ENCODE measurements at regions not wholly inside any gene's neighbourhood (a gene's known extent, or its start where the extent isn't known, plus 50 kb on each side); places are given as distances from the start of the nearest gene placed in this dataset.

DNA sequence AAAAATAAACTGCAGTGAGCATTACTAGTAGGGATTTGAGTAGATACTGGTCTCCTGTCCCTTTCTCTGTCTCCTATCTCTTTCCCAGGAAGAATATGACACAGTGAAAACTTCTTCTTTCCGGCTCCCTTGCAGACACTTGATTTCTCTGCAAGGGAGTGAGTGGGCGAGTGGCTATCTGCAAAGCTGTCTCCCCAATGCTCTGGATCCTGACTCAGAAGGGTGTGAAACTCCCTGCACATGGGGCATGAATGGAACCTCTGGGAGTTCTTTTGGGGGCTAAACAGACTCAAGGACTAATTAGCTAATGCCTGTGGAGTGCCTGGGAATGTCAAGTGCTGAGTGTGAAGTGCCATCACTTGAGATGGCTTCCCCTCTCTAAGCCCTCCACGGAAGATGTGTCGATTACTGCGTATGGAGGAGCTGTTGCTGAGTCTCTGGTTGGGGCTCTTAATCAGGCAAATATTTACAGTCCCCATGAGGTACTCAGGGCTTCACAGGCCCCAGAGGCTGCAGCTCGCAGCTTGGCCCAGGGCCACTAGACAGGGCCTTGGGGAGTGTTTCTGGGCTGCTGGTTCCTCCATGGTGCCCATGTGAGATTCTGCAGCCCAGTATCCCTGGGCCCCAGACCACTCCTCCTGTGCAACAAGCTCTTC lies 139.8 kb downstream of the RPS24 start:
- TF ChIP-seq, protein P1, sequence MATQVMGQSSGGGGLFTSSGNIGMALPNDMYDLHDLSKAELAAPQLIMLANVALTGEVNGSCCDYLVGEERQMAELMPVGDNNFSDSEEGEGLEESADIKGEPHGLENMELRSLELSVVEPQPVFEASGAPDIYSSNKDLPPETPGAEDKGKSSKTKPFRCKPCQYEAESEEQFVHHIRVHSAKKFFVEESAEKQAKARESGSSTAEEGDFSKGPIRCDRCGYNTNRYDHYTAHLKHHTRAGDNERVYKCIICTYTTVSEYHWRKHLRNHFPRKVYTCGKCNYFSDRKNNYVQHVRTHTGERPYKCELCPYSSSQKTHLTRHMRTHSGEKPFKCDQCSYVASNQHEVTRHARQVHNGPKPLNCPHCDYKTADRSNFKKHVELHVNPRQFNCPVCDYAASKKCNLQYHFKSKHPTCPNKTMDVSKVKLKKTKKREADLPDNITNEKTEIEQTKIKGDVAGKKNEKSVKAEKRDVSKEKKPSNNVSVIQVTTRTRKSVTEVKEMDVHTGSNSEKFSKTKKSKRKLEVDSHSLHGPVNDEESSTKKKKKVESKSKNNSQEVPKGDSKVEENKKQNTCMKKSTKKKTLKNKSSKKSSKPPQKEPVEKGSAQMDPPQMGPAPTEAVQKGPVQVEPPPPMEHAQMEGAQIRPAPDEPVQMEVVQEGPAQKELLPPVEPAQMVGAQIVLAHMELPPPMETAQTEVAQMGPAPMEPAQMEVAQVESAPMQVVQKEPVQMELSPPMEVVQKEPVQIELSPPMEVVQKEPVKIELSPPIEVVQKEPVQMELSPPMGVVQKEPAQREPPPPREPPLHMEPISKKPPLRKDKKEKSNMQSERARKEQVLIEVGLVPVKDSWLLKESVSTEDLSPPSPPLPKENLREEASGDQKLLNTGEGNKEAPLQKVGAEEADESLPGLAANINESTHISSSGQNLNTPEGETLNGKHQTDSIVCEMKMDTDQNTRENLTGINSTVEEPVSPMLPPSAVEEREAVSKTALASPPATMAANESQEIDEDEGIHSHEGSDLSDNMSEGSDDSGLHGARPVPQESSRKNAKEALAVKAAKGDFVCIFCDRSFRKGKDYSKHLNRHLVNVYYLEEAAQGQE (IDR thresholded peaks at IDR 0.05; ENCODE audit: low read depth) = no peak
- TF ChIP-seq RAD21 (IDR thresholded peaks at IDR 0.05; ENCODE audit: low read depth) (no peak), CREB1 (IDR thresholded peaks at IDR 0.05; ENCODE audit: low read depth) (no peak), NFIC (IDR thresholded peaks at IDR 0.05) (no peak), FOXM1 (IDR thresholded peaks at IDR 0.05; ENCODE audit: borderline replicate concordance, low read depth) (no peak), CEBPB (IDR thresholded peaks at IDR 0.05) (no peak), TEAD4 (IDR thresholded peaks at IDR 0.05) (no peak), EGR1 (IDR thresholded peaks at IDR 0.05) (no peak), EP300 (IDR thresholded peaks at IDR 0.05; ENCODE audit: borderline replicate concordance) (no peak), TCF12 (IDR thresholded peaks at IDR 0.05; ENCODE audit: low read depth) (no peak)
- TF ChIP-seq, protein P2, sequence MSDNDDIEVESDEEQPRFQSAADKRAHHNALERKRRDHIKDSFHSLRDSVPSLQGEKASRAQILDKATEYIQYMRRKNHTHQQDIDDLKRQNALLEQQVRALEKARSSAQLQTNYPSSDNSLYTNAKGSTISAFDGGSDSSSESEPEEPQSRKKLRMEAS (IDR thresholded peaks at IDR 0.05) = no peak

DNA sequence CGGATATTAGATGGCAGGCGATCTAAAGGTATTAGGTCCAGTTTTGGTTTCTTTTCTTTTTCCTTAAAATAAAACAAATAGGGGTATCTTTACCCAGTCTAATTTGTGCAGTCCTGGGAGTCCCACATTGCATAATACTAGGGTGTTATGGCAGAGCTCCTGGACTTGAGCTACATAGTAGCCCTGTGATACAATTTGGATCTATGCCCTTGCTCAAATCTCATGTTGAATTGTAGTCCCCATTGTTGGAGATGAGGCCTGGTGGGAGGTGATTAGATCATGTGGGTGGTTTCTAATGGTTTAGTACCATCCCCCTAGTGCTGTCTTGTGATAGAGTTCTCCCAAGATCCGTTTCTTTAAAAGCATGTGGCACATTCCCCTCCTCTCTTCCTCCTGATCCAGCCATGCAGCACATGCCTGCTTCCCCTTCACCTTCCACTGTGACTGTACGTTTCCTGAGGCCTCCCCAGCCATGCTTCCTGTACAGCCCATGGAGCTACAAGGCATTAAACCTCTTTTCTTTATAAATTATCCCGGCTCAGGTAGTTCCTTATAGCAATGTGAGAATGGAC lies 141.9 kb downstream of the RPS24 start:
- TF ChIP-seq NFIC (IDR thresholded peaks at IDR 0.05) (no peak), ZBTB7A (IDR thresholded peaks at IDR 0.05; ENCODE audit: low read depth) (no peak), TAF1 (IDR thresholded peaks at IDR 0.05; ENCODE audit: low read depth) (no peak), EGR1 (IDR thresholded peaks at IDR 0.05) (no peak), FOXM1 (IDR thresholded peaks at IDR 0.05; ENCODE audit: borderline replicate concordance, low read depth) (no peak), EP300 (IDR thresholded peaks at IDR 0.05; ENCODE audit: borderline replicate concordance) (no peak), TEAD4 (IDR thresholded peaks at IDR 0.05) (no peak), RAD21 (IDR thresholded peaks at IDR 0.05; ENCODE audit: low read depth) (no peak), CREB1 (IDR thresholded peaks at IDR 0.05; ENCODE audit: low read depth) (no peak)
- TF ChIP-seq, protein P2 (IDR thresholded peaks at IDR 0.05) = no peak
- TF ChIP-seq, protein P1 (IDR thresholded peaks at IDR 0.05; ENCODE audit: low read depth) = no peak
- TF ChIP-seq, protein P3, sequence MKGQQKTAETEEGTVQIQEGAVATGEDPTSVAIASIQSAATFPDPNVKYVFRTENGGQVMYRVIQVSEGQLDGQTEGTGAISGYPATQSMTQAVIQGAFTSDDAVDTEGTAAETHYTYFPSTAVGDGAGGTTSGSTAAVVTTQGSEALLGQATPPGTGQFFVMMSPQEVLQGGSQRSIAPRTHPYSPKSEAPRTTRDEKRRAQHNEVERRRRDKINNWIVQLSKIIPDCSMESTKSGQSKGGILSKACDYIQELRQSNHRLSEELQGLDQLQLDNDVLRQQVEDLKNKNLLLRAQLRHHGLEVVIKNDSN (IDR thresholded peaks at IDR 0.05) = no peak

DNA sequence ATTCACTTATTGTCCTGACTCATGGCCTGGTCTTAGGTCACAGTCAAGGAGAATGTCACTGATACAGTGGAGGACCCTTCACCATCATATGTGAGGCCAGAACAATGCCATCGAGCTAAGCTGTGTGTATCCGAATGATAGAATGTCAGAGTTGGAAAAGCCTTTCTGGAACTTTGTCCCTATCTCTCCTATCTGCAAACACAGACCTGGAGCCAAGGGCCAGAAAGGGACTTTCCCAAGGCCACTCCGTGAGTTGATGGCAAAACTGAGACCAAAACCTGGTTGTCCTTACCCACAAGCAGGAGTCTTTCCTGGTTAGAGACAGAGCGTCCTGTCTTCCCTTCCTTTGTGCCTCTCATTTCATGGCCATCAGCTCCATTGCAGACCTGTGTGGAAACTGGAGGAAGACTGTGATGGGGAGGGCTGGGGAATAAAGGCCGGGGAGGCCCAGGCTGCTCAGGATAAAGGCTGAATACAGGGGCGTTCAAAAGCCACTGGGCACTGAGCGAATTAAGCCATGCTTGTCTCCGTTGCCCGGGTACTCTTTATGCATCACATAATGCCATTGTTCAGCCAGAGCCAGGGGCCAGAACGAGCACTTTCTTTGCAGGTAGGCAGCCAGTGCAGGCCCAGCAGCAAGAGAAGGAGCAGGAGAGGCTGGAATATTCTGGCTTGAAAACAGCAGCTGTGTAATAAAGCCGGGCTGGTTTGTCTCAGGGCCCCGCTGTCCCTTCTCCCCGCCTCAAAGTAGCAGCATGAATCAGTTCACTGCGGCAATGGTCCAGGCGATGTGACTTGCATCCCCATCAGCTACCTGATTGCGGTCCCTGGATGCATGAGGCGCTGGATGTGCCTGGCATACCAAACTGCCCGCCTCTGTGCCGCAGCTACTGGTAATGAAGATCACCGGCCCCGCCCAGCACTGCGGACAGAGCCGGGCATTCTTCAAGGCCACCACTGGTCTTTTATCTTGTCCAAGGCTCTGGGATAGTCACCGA lies 143.0 kb downstream of the RPS24 start:
- no peak for TF ChIP-seq RAD21 (IDR thresholded peaks at IDR 0.05; ENCODE audit: low read depth)
- no peak for TF ChIP-seq TEAD4 (IDR thresholded peaks at IDR 0.05)
- TF ChIP-seq, protein P3 (IDR thresholded peaks at IDR 0.05) = no peak
- TF ChIP-seq TCF12 (IDR thresholded peaks at IDR 0.05; ENCODE audit: low read depth) = no peak
- no peak for TF ChIP-seq TAF1 (IDR thresholded peaks at IDR 0.05; ENCODE audit: low read depth)
- no peak for TF ChIP-seq NFIC (IDR thresholded peaks at IDR 0.05)
- no peak for TF ChIP-seq YY1 (IDR thresholded peaks at IDR 0.05; ENCODE audit: low read depth)
- no peak for TF ChIP-seq EGR1 (IDR thresholded peaks at IDR 0.05)
- TF ChIP-seq, protein P2 (IDR thresholded peaks at IDR 0.05) = no peak
- TF ChIP-seq CREB1 (IDR thresholded peaks at IDR 0.05; ENCODE audit: low read depth) = no peak
- no peak for TF ChIP-seq FOXM1 (IDR thresholded peaks at IDR 0.05; ENCODE audit: borderline replicate concordance, low read depth)
- TF ChIP-seq, protein P1 (IDR thresholded peaks at IDR 0.05; ENCODE audit: low read depth) = no peak
- TF ChIP-seq CEBPB (IDR thresholded peaks at IDR 0.05) = no peak
- no peak for TF ChIP-seq EP300 (IDR thresholded peaks at IDR 0.05; ENCODE audit: borderline replicate concordance)
- TF ChIP-seq ZBTB7A (IDR thresholded peaks at IDR 0.05; ENCODE audit: low read depth) = no peak

All from Ishikawa (cell line).